ENCODE measurements at regions not wholly inside any gene's neighbourhood (a gene's known extent, or its start where the extent isn't known, plus 50 kb on each side); places are given as distances from the start of the nearest gene placed in this dataset.

DNA sequence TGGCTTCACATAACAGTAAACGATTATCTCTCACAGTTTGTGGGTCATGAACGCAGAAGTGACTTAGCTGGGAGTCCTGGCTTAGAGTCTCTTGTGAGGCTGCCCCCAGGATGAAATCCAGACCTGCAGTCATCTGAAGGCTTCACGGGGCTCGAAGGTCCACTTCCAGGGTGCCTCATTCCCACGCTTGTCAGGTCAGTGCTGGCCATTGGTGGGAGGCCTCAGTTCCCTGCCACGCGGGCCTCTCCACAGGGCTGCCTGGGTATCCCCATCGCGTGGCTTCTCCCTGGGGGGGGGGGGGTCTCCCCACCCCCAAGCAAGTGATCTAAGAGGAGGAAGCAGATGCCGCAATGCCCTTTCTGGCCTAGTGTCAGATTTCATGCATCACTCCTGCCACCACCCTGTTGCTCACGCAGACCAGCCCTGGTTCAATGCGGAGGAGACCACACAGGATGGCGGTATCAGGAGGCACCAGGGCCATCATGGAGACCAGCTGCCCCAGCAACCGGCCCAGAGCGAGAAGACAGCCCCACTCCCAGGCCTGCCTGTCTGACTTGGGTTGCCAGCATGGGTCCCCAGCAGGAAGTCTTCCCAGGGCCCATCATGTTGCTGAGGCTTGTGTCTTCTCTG is 77.3 kb upstream of the CDH5 start:
- Histone ChIP-seq H3K4me3 (ENCODE audit: low read length) (no peak overlapping the region), H3K27ac (ENCODE audit: low read length) (no peak overlapping the region), H3K4me1 (ENCODE audit: control insufficient read depth, insufficient read depth, low read length) (no peaks in the 10 kb centered on the region), H3K27me3 (ENCODE audit: control insufficient read depth, insufficient read depth) (no peaks in the 10 kb centered on the region), H3K9me3 (ENCODE audit: control insufficient read depth, low read length) (no peaks in the 10 kb centered on the region)
- ATAC-seq (no peak), DNase-seq (no peak)
- intact Hi-C loops (cut with DNase I), result no loop called here
- 92% methylated on average over 15 of the region's 15 CpGs for WGBS

DNA sequence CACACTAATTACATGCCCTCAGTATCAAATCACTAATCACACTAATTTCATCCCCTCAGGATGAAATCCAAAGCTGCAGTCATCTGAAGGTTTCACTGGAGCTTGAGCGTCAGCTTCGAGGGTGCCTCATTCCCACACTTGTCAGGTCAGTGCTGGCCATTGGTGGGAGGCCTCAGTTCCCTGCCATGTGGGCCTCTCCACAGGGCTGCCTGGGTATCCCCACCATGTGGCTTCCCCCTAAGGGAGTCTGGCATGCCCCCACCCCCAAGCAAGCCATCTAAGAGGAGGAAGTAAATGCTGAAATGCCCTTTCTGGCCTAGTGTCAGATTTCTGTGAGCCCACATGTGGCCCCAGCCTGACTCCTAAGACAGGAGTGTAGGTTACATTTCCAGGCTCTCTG is 78.6 kb upstream of the CDH5 start:
- DNase-seq (no peak), ATAC-seq (no peak)
- 94% methylated on average over 2 of the region's 2 CpGs for WGBS
- no peak overlapping the region for H3K4me3 ChIP-seq (ENCODE audit: low read length)
- no peaks in the 10 kb centered on the region for H3K27me3 ChIP-seq (ENCODE audit: control insufficient read depth, insufficient read depth)
- H3K27ac ChIP-seq (ENCODE audit: low read length), result no peak overlapping the region
- no peaks in the 10 kb centered on the region for H3K9me3 ChIP-seq (ENCODE audit: control insufficient read depth, low read length)
- H3K4me1 ChIP-seq (ENCODE audit: control insufficient read depth, insufficient read depth, low read length), result no peaks in the 10 kb centered on the region
- intact Hi-C loops (cut with DNase I), result no loop called here

GRCh38 chr16:66287416-66287815 is 79.1 kb upstream of the CDH5 start:
- Histone ChIP-seq H3K4me3 (ENCODE audit: low read length) (no peak overlapping the region), H3K9me3 (ENCODE audit: control insufficient read depth, low read length) (no peaks in the 10 kb centered on the region), H3K27me3 (ENCODE audit: control insufficient read depth, insufficient read depth) (no peaks in the 10 kb centered on the region), H3K27ac (ENCODE audit: low read length) (no peak overlapping the region), H3K4me1 (ENCODE audit: control insufficient read depth, insufficient read depth, low read length) (no peaks in the 10 kb centered on the region)
- WGBS, result 55% methylated on average over 2 of the region's 2 CpGs
- no peak for DNase-seq
- intact Hi-C loops (cut with DNase I), result no loop called here
- no peak for ATAC-seq

GRCh38 chr16:66286527-66286926 is 80.0 kb upstream of the CDH5 start:
- WGBS, result 95% methylated on average over 9 of the region's 9 CpGs
- no peaks in the 10 kb centered on the region for H3K27me3 ChIP-seq (ENCODE audit: control insufficient read depth, insufficient read depth)
- ATAC-seq, result peak in 1 of 2 donors; percentile 26
- no peak for DNase-seq
- intact Hi-C loops (cut with DNase I), result no loop called here
- H3K9me3 ChIP-seq (ENCODE audit: control insufficient read depth, low read length), result no peaks in the 10 kb centered on the region
- no peaks in the 10 kb centered on the region for H3K4me1 ChIP-seq (ENCODE audit: control insufficient read depth, insufficient read depth, low read length)
- no peak overlapping the region for H3K4me3 ChIP-seq (ENCODE audit: low read length)
- no peak overlapping the region for H3K27ac ChIP-seq (ENCODE audit: low read length)

DNA sequence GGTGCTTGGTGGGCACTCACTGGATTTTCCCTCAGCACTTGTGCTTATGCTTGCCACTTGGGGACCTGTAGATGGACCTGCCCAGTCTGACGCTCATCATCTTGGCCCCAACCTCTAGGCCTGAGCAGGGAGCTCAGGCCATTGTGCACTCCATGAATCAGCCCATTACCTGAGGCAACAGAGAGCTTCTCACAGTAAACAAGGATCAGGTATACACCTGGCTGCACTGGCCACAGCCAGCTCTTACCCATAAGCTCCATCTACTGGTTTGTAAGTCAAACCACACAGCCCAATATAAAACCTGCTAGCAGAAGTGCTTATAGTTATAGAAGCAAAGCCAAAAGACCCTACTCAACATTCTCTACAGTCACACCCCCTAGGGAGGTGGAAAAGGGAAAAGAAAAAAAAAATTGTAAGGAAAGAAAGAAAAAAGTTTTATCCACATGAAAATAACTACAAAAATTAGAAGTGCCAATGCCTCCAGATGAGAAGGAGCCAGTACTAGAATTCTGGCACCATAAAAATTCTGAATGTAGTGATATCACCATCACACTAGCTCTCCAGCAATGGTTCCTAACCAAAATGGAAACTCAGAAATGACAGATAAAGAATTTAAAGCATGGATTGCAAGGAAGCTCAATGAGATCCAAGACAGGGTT is 87.8 kb upstream of the CDH5 start:
- intact Hi-C loops (cut with DNase I), result loop anchor here in 1 of 4 donors (10.0 kb wide), 1 partner anchor 1134 kb away; no protein-coding TSS in a partner anchor
- H3K27ac ChIP-seq (ENCODE audit: low read length), result no peak overlapping the region
- H3K9me3 ChIP-seq (ENCODE audit: control insufficient read depth, low read length), result no peaks in the 10 kb centered on the region
- no peaks in the 10 kb centered on the region for H3K27me3 ChIP-seq (ENCODE audit: control insufficient read depth, insufficient read depth)
- no peaks in the 10 kb centered on the region for H3K4me1 ChIP-seq (ENCODE audit: control insufficient read depth, insufficient read depth, low read length)
- no peak for DNase-seq
- 98% methylated on average over 1 of the region's 1 CpG for WGBS
- no peak for ATAC-seq
- H3K4me3 ChIP-seq (ENCODE audit: low read length), result no peak overlapping the region

DNA sequence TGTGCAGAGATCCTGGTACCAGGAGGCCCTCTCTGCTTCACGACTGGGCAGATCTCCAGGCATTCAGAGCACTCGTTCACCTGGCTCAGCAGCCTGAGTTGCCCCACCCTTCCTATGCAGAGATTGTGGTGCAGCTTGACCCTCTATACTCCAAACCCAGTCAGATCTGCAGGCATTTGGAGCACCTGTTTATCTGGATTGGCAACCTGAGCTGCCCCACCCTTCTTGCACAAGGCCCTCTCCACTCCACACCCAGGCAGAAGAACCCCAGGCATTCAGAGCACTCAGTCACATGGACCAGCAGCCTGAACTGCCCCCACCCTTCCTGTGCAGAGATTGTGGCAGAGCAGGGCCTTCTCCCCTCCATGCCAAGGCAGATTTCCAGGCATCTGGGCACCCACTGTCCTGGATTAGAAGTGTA is 88.4 kb upstream of the CDH5 start:
- 82% methylated on average over 2 of the region's 2 CpGs for WGBS

DNA sequence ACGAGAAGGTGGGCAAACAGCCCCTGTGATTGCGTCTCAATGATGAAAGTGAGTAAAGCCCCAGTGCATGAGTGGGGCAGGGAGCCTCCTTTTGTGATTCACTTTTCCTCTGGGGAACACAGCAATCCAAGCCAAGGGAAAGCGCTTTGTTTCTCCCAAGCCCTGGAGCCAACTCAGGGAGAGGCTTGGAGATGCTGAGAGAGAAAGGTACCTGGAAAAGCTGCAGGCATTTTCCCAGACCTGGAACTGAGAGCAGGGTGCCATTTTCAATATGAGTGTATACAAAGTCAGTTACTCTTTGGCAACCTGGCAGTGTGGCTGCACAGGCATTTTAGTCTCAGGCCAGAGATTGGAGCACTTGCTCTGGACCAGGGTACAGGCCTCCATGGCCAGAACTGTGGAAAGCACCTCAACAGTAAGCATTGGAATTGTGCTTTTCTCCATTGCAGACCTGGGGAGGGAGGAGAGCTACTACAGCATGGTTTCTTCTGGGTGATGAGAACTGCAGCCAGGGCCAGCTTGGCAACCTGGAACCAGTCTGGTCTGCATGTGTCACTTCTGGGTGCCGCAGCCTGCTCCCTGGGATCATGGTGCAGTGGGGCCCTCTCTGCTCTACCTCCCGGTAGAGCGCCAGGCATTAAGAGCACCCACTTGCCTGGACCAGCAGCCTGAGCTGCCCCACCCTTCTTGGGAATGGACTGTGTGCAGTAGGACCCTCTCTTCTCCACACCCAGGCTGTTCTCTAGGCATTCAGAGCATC is 89.0 kb upstream of the CDH5 start:
- intact Hi-C loops (cut with DNase I), result loop anchor here in 1 of 4 donors (10.0 kb wide), 1 partner anchor 1133 kb away; no protein-coding TSS in a partner anchor
- 96% methylated on average over 6 of the region's 6 CpGs for WGBS

More for the DNA sequence above, 88.4 kb upstream of the CDH5 start:
- Histone ChIP-seq H3K27me3 (ENCODE audit: control insufficient read depth, insufficient read depth) (no peaks in the 10 kb centered on the region), H3K27ac (ENCODE audit: low read length) (no peak overlapping the region), H3K4me1 (ENCODE audit: control insufficient read depth, insufficient read depth, low read length) (no peaks in the 10 kb centered on the region), H3K4me3 (ENCODE audit: low read length) (no peak overlapping the region), H3K9me3 (ENCODE audit: control insufficient read depth, low read length) (no peaks in the 10 kb centered on the region)
- ATAC-seq (peak in 1 of 2 donors; percentile 19), DNase-seq (no peak)
- intact Hi-C loops (cut with DNase I), result loop anchor here in 1 of 4 donors (10.0 kb wide), 1 partner anchor 1133 kb away; no protein-coding TSS in a partner anchor

DNA sequence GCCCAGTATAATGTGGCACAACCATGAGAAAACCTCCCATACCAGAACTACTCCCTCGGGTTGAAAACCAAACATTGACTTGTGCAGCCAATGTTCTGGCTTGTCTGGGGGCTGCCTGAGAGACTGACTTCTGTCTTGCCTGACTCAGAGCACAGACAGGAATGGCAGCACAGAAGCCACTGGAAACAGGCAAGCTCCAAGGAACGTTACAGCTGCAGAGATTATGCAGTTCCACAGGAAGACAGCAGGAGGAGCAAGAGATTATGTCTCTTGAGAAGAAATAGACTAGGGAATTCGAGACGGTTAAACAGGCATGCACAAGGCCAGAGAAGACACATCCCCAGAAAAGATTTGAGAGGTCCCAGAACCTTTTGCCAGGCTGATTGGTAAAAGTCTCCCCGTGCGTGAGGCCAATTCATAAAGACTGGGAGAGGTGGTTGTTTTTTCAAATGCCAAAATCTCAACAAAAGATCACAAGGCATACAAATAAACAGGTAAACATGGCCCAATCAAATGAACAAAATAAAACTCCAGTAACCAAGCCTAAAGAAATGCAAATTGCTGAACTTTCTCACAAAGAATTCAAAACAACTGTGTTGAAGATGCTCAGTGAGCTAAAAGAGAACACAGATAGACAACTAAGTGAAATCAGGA is 90.6 kb upstream of the CDH5 start:
- Histone ChIP-seq H3K27me3 (ENCODE audit: control insufficient read depth, insufficient read depth) (no peaks in the 10 kb centered on the region), H3K9me3 (ENCODE audit: control insufficient read depth, low read length) (no peaks in the 10 kb centered on the region), H3K4me3 (ENCODE audit: low read length) (no peak overlapping the region), H3K4me1 (ENCODE audit: control insufficient read depth, insufficient read depth, low read length) (no peaks in the 10 kb centered on the region), H3K27ac (ENCODE audit: low read length) (no peak overlapping the region)
- DNase-seq (no peak), ATAC-seq (peak in 1 of 2 donors; percentile 33)
- intact Hi-C loops (cut with DNase I), result loop anchor here in 1 of 4 donors (10.0 kb wide), 1 partner anchor 1131 kb away; no protein-coding TSS in a partner anchor
- 36% methylated on average over 6 of the region's 6 CpGs for WGBS

More for the DNA sequence above, 89.0 kb upstream of the CDH5 start:
- Histone ChIP-seq H3K4me3 (ENCODE audit: low read length) (no peak overlapping the region), H3K27ac (ENCODE audit: low read length) (no peak overlapping the region), H3K9me3 (ENCODE audit: control insufficient read depth, low read length) (no peaks in the 10 kb centered on the region), H3K27me3 (ENCODE audit: control insufficient read depth, insufficient read depth) (no peaks in the 10 kb centered on the region), H3K4me1 (ENCODE audit: control insufficient read depth, insufficient read depth, low read length) (no peaks in the 10 kb centered on the region)
- DNase-seq, result no peak
- no peak for ATAC-seq

DNA sequence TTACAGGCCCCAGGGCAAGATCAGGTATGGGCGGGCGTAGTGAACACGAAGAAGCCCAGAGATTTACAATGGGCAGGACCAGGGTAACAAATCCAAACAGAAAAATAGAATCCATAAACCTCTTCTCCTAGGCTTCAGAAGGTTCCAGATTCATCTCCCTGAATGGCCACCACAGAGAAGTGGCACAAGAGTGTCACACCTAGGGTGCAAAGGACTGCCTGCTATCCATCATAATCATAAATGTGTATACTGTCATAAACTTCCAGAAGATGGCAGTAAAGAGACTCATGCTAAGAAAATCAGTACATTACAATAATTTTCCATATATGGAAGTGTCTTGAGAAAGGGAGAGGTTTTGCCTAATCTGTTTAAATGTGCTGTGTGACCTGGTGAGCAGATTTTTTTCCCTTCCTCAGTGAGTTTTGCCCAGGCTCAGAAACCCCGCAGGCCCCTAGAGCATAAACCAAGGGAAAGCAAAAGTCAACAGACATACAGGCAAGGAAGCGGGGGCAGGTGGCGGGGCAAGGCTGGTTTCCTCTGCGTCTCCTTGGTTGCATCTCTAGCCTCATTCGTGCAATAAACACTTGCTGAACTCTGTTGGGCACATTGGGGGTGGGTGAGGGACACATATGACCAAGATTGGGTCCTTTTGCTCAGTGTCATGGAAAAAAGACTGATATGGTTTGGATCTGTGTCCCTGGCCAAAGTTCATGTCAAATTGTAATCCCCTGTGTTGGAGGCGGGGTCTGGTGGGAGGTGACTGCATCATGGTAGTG is 92.0 kb upstream of the CDH5 start:
- intact Hi-C loops (cut with DNase I), result loop anchor here in 1 of 4 donors (10.0 kb wide), 1 partner anchor 1130 kb away; no protein-coding TSS in a partner anchor
- Histone ChIP-seq H3K4me1 (ENCODE audit: control insufficient read depth, insufficient read depth, low read length) (no peaks in the 10 kb centered on the region), H3K27ac (ENCODE audit: low read length) (no peak overlapping the region), H3K4me3 (ENCODE audit: low read length) (no peak overlapping the region), H3K27me3 (ENCODE audit: control insufficient read depth, insufficient read depth) (no peaks in the 10 kb centered on the region), H3K9me3 (ENCODE audit: control insufficient read depth, low read length) (no peaks in the 10 kb centered on the region)
- no peak for ATAC-seq
- DNase-seq, result no peak
- 76% methylated on average over 9 of the region's 9 CpGs for WGBS

GRCh38 chr16:66273644-66274334 is 92.7 kb upstream of the CDH5 start:
- no peaks in the 10 kb centered on the region for H3K9me3 ChIP-seq (ENCODE audit: control insufficient read depth, low read length)
- DNase-seq (no peak), ATAC-seq (no peak)
- WGBS, result 87% methylated on average over 8 of the region's 8 CpGs
- H3K27me3 ChIP-seq (ENCODE audit: control insufficient read depth, insufficient read depth), result no peaks in the 10 kb centered on the region
- intact Hi-C loops (cut with DNase I), result loop anchor here in 1 of 4 donors (10.0 kb wide), 1 partner anchor 1129 kb away; no protein-coding TSS in a partner anchor
- H3K4me1 ChIP-seq (ENCODE audit: control insufficient read depth, insufficient read depth, low read length), result no peaks in the 10 kb centered on the region
- H3K27ac ChIP-seq (ENCODE audit: low read length), result no peak overlapping the region
- H3K4me3 ChIP-seq (ENCODE audit: low read length), result no peak overlapping the region
